WTC11 (cell line): ENCODE measurements at regions not wholly inside any gene's neighbourhood (a gene's known extent, or its start where the extent isn't known, plus 50 kb on each side); places are given as distances from the start of the nearest gene placed in this dataset.

ENCODE experiments used
- ATAC-seq: fragments of 200-7000 bp; cut with Tn5 transposase; 2 replicates; pipeline ENCODE4 v1.10.0; 2021; ENCODE audit warnings: mild to moderate bottlenecking, moderate library complexity
- CTCF ChIA-PET: fragments of 300-600 bp; sonication (Branson Sonifier 250); formaldehyde crosslinking; loops from one replicate; lab custom pipeline; 2021; ENCODE audit warnings: antibody characterized with exemption; lab: Charles Lee
- POLR2A ChIA-PET: fragments of 350-600 bp; sonication (Branson Sonifier 250); formaldehyde crosslinking; loops from one replicate; lab custom pipeline; 2021; ENCODE audit warnings: antibody characterized with exemption; lab: Charles Lee
- DNase-seq: peaks from one replicate; pipeline ENCODE4 v3.0.0; 2021; ENCODE audit warnings: low spot score
- H3K27ac Mint-ChIP-seq: 2 replicates; pipeline ENCODE4 v1.8.0; 2021; ENCODE audit warnings: mixed read lengths
- H3K27me3 Mint-ChIP-seq: 2 replicates; pipeline ENCODE4 v1.8.0; 2021; ENCODE audit warnings: low read depth, mild to moderate bottlenecking, moderate library complexity, mixed read lengths
- H3K36me3 Mint-ChIP-seq: 2 replicates; pipeline ENCODE4 v1.8.0; 2021; ENCODE audit warnings: mixed read lengths
- H3K4me1 Mint-ChIP-seq: 2 replicates; pipeline ENCODE4 v1.8.0; 2022; ENCODE audit warnings: mixed read lengths
- H3K4me3 Mint-ChIP-seq: 2 replicates; pipeline ENCODE4 v1.8.0; 2021; ENCODE audit warnings: mild to moderate bottlenecking, moderate library complexity, mixed read lengths
- H3K9me3 Mint-ChIP-seq: 2 replicates; pipeline ENCODE4 v1.8.0; 2021; ENCODE audit warnings: mixed read lengths
- ATF1 ChIP-seq: sonication (generic); formaldehyde crosslinking; IDR thresholded peaks from 2 replicates; pipeline ENCODE4 v1.8.1; 2023; ENCODE audit warnings: mild to moderate bottlenecking, moderate library complexity, missing genetic modification reagents
- CDX4 ChIP-seq: fragments of 250-450 bp; sonication (Bioruptor Pico); IDR thresholded peaks from 2 replicates; pipeline ENCODE4 v1.9.0; 2021; ENCODE audit warnings: moderate library complexity, mild to moderate bottlenecking, inconsistent platforms, borderline replicate concordance
- CREB1 ChIP-seq: sonication (generic); formaldehyde crosslinking; IDR thresholded peaks from 2 replicates; pipeline ENCODE4 v1.8.0; 2023; ENCODE audit warnings: mild to moderate bottlenecking, missing genetic modification reagents
- E2F1 ChIP-seq: sonication (generic); formaldehyde crosslinking; IDR thresholded peaks from 2 replicates; pipeline ENCODE4 v1.8.0; 2022; ENCODE audit warnings: mild to moderate bottlenecking, missing genetic modification reagents
- FOXP4 ChIP-seq: sonication (generic); formaldehyde crosslinking; IDR thresholded peaks from 2 replicates; pipeline ENCODE4 v1.8.0; 2022; ENCODE audit warnings: mild to moderate bottlenecking, missing genetic modification reagents
- GTF2I ChIP-seq: fragments of 250-450 bp; sonication (Bioruptor Pico); conservative IDR thresholded peaks from 2 replicates; pipeline ENCODE4 v1.4.0; 2021; ENCODE audit warnings: mild to moderate bottlenecking
- IRF1 ChIP-seq: sonication (generic); formaldehyde crosslinking; IDR thresholded peaks from 2 replicates; pipeline ENCODE4 v1.8.0; 2023; ENCODE audit warnings: missing genetic modification reagents
- JAZF1 ChIP-seq: fragments of 250-450 bp; sonication (Bioruptor Pico); IDR thresholded peaks from 2 replicates; pipeline ENCODE4 v1.9.0; 2021; ENCODE audit warnings: moderate library complexity, mild to moderate bottlenecking, inconsistent platforms
- MYBL2 ChIP-seq: sonication (generic); formaldehyde crosslinking; IDR thresholded peaks from 2 replicates; pipeline ENCODE4 v1.8.1; 2023; ENCODE audit warnings: mild to moderate bottlenecking, moderate library complexity, missing genetic modification reagents
- NR3C1 ChIP-seq: sonication (generic); formaldehyde crosslinking; conservative IDR thresholded peaks from 2 replicates; pipeline ENCODE4 v1.8.1; 2023; ENCODE audit warnings: low read depth, mild to moderate bottlenecking, missing genetic modification reagents
- PRDM15 ChIP-seq: sonication (generic); formaldehyde crosslinking; IDR thresholded peaks from 2 replicates; pipeline ENCODE4 v1.8.0; 2022; ENCODE audit warnings: missing genetic modification reagents
- SMAD3 ChIP-seq: sonication (generic); formaldehyde crosslinking; IDR thresholded peaks from 2 replicates; pipeline ENCODE4 v1.8.0; 2022; ENCODE audit warnings: missing genetic modification reagents, mild to moderate bottlenecking, borderline replicate concordance
- SMAD4 ChIP-seq: sonication (generic); formaldehyde crosslinking; IDR thresholded peaks from 2 replicates; pipeline ENCODE4 v1.8.0; 2022; ENCODE audit warnings: mild to moderate bottlenecking, missing genetic modification reagents
- SOX15 ChIP-seq: fragments of 250-450 bp; sonication (Bioruptor Pico); IDR thresholded peaks from 2 replicates; pipeline ENCODE4 v1.9.0; 2021; ENCODE audit warnings: mild to moderate bottlenecking
- TP53 ChIP-seq: sonication (generic); formaldehyde crosslinking; IDR thresholded peaks from 2 replicates; pipeline ENCODE4 v1.8.1; 2023; ENCODE audit warnings: mild to moderate bottlenecking, missing genetic modification reagents
- USF2 ChIP-seq: sonication (generic); formaldehyde crosslinking; IDR thresholded peaks from 2 replicates; pipeline ENCODE4 v1.8.1; 2023; ENCODE audit warnings: mild to moderate bottlenecking, missing genetic modification reagents, moderate library complexity
- ZBTB21 ChIP-seq: sonication (generic); formaldehyde crosslinking; IDR thresholded peaks from 2 replicates; pipeline ENCODE4 v1.8.1; 2023; ENCODE audit warnings: mild to moderate bottlenecking, missing genetic modification reagents, borderline replicate concordance
- ZNF219 ChIP-seq: sonication (generic); formaldehyde crosslinking; IDR thresholded peaks from 2 replicates; pipeline ENCODE4 v1.8.0; 2023; ENCODE audit warnings: missing genetic modification reagents, mild to moderate bottlenecking, borderline replicate concordance
- ZNF232 ChIP-seq: sonication (generic); formaldehyde crosslinking; IDR thresholded peaks from 2 replicates; pipeline ENCODE4 v1.8.0; 2022; ENCODE audit warnings: mild to moderate bottlenecking, missing genetic modification reagents
- ZNF281 ChIP-seq: sonication (generic); formaldehyde crosslinking; IDR thresholded peaks from 2 replicates; pipeline ENCODE4 v1.8.0; 2023; ENCODE audit warnings: mild to moderate bottlenecking, missing genetic modification reagents

GRCh38 chr12:84054811-84055210, 857.8 kb downstream of the SLC6A15 start (continued):
- no peak for TF ChIP-seq CDX4 (CRISPR knock-in tag)
- TF ChIP-seq E2F1 (CRISPR knock-in tag): no peak
- TF ChIP-seq, all 79 proteins: peak for 0

- Mint-ChIP-seq H3K36me3 (no peaks in the 10 kb centered on the region), H3K27ac (no peak overlapping the region), H3K27me3 (no peaks in the 10 kb centered on the region), H3K9me3 (no peaks in the 10 kb centered on the region), H3K4me1 (no peaks in the 10 kb centered on the region), H3K4me3 (no peak overlapping the region)
- ChIA-PET POLR2A (no interaction called here), CTCF (no interaction called here)
- TF ChIP-seq ATF1 (CRISPR knock-in tag) (no peak), FOXP4 (CRISPR knock-in tag) (no peak), GTF2I (no peak), PRDM15 (CRISPR knock-in tag) (no peak), TP53 (CRISPR knock-in tag) (no peak), ZNF281 (CRISPR knock-in tag) (no peak), ZBTB21 (CRISPR knock-in tag) (no peak), SMAD3 (CRISPR knock-in tag) (no peak), CREB1 (no peak), SMAD4 (CRISPR knock-in tag) (no peak), NR3C1 (CRISPR knock-in tag) (no peak), JAZF1 (CRISPR knock-in tag) (no peak), ZNF219 (CRISPR knock-in tag) (no peak), MYBL2 (CRISPR knock-in tag) (no peak), USF2 (no peak), SOX15 (CRISPR knock-in tag) (no peak), ZNF232 (CRISPR knock-in tag) (no peak), IRF1 (CRISPR knock-in tag) (no peak)
- no peak for DNase-seq
- ATAC-seq: no peak
These were observed 864.7 kb downstream of the SLC6A15 start for GRCh38 chr12:84047881-84048280.
